GM19463 (cell line): ENCODE measurements at regions not wholly inside any gene's neighbourhood (a gene's known extent, or its start where the extent isn't known, plus 50 kb on each side); places are given as distances from the start of the nearest gene placed in this dataset.

Source experiments
- ATAC-seq: cut with Tn5 transposase; IDR thresholded peaks from one replicate; pipeline ENCODE4 v1.9.1; 2021; ENCODE audit warnings: mild to moderate bottlenecking, moderate library complexity; ENCODE audit not compliant: unreplicated experiment

DNA sequence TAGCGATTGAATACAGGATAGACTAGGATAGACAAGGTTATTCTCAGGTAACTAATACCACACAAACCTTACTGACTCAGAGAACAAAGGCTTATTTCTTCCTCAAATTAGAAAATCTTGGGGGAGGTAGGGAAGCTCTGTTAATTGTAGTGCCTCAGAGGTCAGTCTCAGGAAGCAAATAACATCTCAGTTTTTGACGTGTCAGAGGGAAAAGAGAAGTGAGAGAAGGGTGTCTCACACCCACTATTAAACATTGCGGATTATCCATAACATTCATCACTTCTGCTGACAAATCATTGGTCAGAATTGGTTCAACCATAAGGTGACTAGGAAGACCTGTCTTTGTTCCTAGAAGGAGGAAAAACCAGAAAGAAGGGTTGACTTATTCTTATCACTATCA lies 579.4 kb upstream of the MIR17HG start:
- ATAC-seq: no peak

DNA sequence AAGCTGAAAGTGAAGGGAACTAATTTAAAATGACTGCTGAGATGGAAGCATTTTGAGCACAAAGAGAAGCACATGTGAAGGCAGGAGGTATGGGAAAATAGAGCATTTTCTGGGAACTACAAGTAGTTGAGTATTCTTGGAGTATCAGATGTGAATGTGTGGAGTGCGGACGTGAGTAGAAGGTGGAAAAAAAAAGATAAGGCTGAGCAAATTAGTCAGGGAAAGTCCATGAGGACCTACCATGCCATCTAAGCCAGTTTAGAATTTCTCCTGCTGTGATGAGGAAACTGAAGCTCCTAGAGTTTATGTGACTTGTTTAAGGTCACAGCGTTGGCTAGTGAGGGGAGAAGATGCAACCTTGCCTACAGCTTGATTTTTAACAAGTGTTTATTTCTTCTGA lies 578.1 kb upstream of the MIR17HG start:
- no peak for ATAC-seq

DNA sequence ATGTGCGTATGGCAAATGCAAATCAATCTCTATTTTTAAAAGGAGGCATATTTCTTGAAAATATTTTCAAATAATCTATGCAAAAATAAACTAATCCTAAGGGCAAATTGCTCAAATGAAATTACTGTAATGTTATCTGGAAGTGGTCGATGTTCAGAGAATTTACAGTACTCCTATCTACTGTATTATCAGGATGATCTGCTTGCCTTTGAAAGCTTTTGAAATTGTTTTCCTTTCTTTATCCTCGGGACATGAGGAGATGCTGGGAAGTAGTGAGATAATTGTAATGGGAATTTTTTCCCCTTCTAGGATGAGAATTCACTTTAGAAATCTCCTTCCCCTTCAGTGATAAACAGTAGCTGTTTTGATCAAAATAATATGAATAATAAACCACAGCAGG lies 577.2 kb upstream of the MIR17HG start:
- no peak for ATAC-seq

DNA sequence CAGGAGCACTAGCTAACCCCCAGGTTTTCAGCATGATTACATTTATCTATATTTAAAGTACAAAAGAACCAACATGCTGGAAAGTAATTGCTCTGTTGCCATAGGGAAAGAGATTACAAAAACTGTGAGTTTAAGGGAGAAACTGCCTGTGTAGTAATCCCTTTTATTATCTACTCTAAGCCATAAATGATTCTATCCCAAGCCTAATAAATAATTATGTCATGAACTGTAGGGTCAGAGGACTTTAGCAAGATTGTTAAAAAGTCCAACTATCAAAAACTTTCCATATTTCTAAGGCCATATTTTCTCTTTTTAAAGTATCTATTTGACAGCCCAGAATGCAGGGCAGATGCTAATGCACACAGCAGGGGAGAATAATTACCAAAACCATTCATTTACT lies 573.8 kb upstream of the MIR17HG start:
- ATAC-seq: no peak

DNA sequence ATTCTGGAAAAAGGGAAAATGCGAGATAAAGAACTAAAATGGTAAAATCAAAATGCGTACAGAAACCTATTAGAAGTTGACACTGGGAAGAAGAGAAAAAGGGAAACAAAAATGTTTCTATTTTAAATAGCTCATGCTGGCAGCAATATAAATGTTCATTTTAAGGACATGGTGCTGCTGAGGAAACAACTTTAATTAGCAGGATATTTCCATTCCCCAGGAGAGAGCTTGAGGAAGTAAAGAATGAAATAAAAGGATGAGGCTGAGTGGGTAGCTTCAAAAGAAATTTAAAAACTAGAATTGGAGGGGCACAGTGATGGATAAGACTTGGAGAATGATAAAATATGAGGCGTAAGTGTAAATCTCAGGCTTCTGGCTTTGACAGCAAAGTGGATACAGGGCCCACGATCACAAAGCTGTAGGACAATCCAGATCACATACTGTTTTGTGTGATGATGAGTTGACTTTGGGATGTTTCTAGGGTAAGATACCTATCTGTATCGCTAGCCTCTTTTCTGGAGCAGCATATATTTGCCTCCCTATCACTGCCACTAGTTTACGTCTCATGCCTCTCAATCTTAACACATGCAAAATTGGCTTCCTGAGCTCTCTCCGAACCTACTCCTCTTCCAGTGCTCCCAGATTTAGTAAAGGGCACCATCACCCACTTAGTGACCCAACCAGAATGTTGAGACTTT lies 571.3 kb upstream of the MIR17HG start:
- ATAC-seq: no peak

DNA sequence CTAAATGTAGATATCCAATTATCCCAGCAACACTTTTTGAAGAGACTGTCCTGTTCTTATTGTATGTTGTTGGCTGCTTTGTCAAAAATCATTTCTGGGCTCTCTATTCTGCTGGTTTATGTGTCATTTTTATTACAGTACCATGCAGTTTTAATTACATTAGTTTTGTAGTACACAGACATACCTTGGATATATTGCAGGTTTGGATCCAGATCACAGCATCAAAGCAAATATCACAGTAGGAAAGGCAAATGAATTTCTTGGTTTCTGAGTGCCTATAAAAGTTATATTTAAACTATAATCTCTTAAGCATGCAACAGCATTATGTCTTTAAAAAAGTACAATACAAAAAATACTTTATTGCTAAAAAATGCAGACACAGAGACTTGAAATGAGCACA lies 564.2 kb upstream of the MIR17HG start:
- ATAC-seq: no peak

DNA sequence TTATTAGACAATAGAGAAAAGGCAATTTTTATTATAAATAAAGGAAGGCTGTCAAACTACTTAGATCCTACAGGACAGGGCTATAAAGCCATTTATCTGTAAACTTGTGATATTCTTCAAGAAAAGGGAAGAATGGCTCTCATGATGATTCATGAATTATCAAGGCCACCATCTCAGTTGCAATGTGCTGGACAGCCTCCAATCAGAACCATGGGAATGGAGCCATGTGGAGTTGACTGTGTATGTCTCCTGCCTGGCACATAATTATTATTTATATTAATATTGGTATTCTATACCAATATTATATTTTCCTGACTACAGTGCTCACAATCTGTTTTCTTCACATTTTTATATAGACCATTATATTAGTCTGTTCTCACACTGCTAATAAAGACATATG lies 560.5 kb upstream of the MIR17HG start:
- ATAC-seq: no peak

DNA sequence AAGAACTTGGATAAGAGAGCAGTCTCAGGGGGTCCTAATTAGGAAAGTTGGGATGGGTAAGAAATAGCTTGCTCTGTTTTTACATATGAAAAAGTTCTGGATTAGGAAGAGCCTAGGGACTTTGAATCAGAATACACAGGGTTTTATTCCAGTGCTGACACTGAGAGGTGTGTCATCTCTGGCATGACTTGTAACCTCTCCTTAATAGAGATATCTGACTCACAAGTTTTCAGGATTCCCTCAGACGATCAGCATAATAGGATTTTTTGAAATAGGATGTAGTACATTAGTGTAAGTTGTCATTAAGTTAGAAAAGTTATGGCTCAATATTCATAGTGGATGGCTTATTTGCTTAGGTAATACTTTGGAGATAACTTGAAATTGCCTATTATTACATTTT lies 555.2 kb upstream of the MIR17HG start:
- ATAC-seq: no peak

DNA sequence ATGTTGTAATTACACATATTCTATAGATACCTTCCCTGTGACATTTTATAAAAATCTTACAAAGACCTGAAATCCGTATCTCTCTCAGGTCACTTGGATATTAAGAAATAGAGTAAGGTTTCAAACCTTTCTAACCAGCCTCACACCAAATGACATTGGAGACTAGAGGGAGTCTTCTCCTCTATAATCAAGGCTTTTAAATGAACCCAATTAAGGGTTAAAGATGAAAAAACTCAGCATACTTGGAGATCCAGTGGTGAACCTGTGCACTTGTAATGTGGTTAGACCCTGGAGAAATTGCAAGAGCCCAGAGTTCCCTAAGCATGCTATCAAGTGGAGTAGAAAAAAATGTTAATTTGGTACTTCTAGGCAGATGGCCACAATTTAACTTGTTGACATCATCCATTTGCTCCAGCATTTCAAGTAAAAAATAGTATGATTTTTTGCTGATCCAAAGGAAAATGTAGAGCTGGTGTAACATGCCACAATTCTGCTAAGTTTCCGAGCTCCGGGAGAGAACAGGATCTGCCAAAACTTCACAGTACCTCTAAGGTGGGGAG lies 554.1 kb upstream of the MIR17HG start:
- ATAC-seq: no peak

DNA sequence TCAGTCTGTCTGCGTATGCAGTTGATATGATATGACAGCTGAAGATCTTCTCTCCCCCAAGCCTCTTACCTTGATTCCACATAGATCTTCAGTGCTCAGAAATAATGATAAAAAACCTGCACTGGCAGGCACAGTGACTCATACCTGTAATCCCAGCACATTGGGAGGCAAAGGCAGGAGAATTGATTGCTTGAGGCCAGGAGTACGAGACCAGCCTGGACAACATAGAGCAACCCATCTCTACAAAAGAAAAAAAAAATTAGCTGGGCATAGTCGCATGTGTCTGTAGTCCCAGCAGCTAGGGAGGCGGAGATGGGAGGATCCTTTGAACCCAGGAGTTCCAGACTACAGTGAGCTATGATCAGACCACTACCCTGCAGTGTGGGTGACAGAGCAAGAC lies 551.0 kb upstream of the MIR17HG start:
- ATAC-seq: no peak

DNA sequence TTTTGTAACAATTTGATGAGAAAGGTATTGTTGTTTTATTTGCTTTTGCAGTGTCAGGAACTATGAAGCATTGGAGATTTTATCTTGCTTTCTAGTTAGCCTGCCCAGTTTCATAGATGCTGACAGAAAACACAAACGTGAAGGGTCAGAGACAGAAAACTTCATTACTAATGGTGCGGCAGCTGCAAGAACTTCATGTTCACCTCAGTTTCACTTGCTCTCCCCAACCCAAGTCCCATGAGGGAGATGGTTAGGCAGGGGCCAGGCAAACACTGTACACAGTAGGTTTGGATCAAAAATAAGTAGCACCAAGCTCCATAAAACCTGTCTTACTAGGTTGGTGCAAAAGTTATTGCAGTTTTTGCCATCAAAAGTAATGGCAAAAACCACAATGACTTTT lies 550.2 kb upstream of the MIR17HG start:
- no peak for ATAC-seq

DNA sequence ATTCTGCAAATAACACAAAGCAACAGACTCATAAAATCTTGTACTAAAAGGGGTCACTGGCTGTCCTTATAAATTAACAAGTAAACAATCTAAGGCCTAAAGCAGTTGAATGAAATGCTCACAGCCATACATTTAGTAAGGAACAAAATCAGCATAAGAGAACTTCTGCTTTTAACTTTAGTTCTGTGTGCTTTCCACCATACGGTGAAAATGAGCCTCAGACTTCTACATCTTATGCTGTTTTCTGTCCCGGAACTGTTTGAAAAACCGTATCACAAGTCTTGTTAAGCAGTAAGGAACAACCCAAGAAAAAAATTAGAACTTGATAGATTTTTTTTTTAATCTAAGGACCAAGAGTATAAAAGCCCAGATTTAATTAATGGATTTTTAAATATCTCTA lies 549.1 kb upstream of the MIR17HG start:
- no peak for ATAC-seq

DNA sequence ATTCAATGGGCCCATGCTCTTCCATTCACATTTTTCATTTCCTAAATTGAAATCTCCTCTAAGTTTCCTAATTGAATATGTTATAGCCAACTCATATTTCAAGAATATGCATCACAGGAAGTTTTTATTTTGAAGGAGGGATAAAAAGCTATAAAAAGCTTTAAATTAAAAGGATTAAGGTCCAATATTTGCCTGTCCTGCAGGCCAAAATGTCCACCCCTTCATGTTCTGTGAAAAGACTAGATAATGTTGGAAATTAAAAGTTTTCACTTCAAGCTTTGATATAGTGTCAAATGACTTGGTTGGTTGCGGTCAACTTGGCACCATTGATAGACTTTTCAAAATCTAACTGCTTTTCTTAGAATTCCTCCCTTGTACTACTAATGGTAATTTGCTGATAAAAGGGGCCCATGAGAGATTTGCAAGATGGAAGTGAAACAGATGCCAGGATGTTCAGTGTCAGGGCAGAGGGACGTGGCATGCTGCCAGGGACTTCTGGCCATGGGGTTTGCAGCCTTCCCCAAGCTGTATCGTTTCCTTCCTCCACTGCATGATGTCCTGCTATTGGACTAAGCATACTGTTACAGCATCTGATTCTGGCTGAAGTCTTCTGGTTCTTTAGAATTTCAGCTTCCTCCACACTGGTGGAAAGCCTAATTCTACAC lies 547.3 kb upstream of the MIR17HG start:
- ATAC-seq: no peak

DNA sequence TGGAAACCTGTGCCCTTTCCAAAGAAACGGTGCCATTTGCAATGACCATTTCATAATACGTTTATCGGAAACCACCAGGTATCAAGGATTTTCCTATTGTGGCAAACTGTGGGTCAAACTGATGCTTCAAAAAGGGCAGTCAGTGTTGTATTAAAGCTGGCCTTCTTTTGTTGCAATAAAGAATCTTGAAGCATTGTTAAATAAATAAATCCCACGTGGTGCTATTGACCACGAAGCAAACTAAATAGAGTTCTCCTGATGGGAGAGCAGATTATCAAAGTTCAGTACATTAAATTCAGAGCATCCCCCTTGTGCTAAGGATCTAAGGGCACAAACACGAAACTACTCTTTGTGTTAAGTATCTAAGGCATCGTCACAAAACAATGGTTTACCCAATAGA lies 545.9 kb upstream of the MIR17HG start:
- no peak for ATAC-seq

DNA sequence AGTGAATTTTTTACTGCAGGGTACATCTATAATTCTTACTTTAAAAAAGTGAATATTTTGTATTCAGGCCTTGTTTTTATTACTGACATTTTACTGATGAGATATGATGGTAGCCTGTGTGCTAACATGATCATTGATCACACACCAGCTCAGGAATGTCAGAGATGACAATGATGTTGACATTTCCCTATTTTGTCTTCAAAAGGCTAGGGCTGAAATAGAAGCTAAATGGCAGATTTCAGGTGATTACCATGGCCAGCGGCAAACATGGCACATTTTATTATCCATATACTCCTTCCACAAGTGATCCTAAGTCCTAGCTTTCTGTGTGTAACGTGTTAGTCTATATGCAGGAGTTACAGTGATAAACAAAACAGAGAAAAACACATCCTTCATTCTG lies 544.3 kb upstream of the MIR17HG start:
- ATAC-seq: no peak

DNA sequence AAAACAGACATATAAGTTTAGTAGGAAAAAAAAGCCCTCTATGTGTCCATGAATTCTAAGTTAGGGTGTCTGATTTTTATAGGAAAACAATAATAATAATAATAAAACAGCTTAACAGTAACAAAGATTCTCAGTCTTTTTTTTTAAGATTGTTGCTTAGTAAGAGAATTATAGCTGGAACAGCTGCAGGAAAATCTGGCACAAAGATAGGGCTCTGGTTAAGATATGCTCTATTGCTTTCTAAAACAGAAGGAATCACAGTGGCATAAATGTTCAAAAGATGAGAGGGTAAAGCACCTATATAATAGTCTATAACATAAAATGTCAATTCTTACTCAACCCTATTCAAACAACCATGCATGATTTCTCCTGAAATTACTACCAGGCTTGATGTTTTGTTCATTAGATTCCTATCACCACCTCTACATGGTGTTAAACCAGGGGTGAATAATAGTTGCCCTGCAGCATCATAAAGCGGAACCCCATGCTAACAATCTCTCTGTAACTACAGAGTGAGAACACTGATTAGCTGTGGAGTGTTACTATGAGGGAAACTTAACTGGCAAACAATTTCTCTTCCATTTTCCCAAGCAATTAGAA lies 541.4 kb upstream of the MIR17HG start:
- ATAC-seq: no peak

DNA sequence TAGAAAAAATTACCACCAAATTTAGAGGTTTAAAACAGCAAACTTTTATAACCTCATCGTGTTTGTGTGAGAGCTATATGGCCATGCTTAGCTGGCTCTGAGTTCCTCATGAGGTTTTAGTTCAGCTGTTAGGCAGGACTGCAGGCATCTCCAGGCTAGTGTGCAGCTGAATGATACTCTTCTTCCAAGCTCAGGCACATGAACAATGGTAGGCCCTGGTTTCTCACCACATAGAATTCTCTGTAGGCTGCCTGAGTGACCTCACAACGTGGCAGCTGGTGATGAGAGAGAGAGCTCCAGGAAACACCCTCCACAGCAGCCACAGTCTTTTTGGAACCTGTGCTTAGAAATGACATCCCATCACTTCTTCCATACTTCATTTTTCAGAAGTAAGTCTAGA lies 540.6 kb upstream of the MIR17HG start:
- ATAC-seq: no peak

DNA sequence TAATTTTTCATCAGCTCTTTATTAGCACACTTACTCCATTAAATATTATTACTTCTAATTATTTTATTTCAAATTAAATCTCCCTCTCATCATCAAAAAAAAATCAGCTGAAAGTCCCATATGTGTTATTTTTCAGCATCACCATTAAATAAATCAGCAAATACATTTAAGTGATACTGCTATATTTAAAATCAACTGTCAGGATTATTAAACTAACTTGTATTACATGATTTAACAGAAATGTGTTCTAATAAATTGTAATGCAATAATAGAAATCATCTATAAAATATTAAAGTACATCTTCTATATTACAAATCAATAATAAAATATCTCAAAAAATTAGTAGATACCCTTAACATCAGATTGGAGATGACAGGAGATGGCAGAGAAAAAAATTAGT lies 538.6 kb upstream of the MIR17HG start:
- no peak for ATAC-seq

DNA sequence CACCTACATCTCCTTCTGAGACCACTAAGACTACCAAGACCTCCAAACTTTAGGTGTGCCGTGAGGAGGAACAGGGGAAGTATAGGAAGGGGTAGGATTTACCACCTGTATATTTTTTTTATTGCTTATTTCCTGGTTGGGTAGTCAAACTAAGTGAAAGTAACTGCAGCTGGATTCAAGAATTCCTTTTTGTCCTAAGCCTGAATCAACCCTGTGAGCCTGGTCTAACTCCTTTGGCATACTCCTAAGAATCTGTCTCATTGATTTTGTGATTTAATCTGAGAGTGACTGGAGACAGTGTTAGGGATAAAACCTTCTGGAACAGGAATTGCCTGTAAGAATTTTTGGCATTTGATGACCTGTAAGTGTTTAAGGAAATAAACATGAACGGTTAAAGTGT lies 523.5 kb upstream of the MIR17HG start:
- no peak for ATAC-seq

DNA sequence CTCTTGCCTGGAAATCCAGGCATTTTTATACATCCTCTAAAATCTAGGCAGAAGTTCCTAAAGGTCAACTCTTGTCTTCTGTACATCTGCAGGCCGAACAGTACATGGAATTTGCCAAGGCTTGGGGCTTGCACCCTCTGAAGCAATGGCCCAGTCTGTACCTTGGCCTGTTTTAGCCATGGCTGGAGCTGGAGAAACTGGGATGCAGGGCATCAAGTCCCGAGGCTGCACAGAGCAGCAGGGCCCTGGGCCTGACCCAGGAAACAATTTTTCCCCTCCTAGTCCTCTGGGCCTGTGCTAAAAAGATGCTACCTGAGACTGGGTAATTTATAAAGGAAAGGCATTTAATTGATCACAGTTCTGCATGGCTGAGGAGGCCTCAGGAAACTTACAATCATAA lies 520.8 kb upstream of the MIR17HG start:
- no peak for ATAC-seq

DNA sequence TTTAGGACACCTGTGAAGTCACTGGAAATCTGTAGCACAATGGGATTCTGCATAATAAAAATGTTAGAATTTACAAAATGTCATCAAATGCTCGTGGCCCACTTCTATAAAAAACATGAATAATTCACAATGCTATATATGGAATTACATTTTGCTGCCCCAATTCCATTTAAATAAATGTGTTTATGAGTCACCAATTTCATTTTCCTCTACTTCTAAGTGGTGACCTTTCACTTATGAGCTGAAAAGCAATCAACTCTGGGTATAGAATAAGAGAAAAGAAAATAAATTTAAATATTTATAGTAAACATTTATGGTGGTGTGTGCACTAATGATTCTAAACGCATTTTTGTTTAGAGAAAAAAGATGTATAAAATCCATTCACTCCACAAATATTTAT lies 516.7 kb upstream of the MIR17HG start:
- ATAC-seq: no peak

DNA sequence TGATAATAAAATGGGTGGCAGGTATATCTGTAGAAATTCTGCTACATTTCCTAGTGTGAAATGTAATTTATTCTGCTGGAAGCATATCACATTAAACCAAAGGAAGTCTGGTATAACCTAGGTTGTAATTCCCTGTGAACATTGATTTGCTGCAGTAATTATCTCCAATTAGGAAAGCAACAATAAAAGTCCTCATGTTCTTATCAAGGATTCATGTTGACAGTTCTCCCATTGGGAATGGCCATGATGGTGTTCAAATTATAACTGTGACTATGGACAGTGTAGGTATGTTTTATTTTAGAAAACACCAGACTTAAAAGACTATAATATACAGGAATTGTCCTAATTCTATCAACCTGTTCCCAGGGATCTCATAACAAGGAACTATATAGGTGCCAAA lies 513.5 kb upstream of the MIR17HG start:
- no peak for ATAC-seq
